ENCODE measurements at regions not wholly inside any gene's neighbourhood (a gene's known extent, or its start where the extent isn't known, plus 50 kb on each side); places are given as distances from the start of the nearest gene placed in this dataset.

DNA sequence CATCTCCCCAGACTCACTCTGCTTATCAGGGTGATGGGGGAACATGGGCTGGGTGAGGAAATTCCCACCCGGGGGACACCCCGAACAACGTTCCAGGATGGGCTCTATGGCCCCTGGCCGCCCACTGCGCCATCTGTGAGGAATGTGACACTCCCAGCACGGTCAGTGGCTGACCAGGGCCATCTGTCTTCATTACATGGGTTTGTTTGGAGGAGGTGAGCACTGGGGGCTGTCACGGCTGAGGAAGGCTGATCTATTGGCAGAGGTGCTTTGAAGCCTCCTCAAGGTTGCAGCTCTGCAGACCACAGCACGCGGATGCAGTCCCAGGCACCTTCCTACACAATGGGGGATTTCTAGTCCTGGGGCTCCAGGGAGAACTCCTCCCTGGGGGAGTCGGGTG, 214.1 kb upstream of the FOXF1 start:
- DNase-seq, result no peak
- H3K36me3 ChIP-seq, result no peaks in the 10 kb centered on the region
- no peak for ATAC-seq
- TF ChIP-seq, protein P1, sequence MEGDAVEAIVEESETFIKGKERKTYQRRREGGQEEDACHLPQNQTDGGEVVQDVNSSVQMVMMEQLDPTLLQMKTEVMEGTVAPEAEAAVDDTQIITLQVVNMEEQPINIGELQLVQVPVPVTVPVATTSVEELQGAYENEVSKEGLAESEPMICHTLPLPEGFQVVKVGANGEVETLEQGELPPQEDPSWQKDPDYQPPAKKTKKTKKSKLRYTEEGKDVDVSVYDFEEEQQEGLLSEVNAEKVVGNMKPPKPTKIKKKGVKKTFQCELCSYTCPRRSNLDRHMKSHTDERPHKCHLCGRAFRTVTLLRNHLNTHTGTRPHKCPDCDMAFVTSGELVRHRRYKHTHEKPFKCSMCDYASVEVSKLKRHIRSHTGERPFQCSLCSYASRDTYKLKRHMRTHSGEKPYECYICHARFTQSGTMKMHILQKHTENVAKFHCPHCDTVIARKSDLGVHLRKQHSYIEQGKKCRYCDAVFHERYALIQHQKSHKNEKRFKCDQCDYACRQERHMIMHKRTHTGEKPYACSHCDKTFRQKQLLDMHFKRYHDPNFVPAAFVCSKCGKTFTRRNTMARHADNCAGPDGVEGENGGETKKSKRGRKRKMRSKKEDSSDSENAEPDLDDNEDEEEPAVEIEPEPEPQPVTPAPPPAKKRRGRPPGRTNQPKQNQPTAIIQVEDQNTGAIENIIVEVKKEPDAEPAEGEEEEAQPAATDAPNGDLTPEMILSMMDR (IDR thresholded peaks at IDR 0.05), result no peak
- TF ChIP-seq POLR2A (IDR thresholded peaks at IDR 0.05), result no peak
- intact Hi-C loops (cut with DNase I), result no loop called here
- H3K27me3 ChIP-seq, result peaks cover 0 to 6% of the 10 kb centered on the region in 2 donors
- WGBS (ENCODE audit: insufficient coverage, low coverage, low lambda C conversion rate, missing lambda C conversion rate), result 32% methylated on average over 3 of the region's 10 CpGs
- no peak overlapping the region for H3K27ac ChIP-seq
- no peaks in the 10 kb centered on the region for H3K4me1 ChIP-seq
- H3K4me3 ChIP-seq, result no peak overlapping the region
- H3K9me3 ChIP-seq, result no peaks in the 10 kb centered on the region

DNA sequence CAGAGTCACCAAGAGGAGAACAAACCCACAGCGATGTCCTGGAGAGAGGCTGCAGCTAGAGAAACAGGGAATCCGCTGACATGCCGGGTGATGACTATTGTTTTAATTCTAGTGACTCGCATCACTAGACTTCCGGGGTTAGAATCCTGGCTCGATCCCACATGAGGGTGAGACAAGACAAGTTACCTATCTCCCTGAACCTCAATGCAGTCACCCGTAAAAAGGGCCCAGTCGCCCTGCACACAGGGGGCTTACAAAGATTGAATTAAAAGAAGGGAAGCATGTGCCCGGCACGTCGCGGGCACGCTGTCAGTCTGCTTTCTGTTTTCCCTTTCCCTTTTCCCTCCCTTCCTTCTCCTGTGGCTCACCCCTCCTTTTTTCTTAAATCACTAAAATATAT, 212.9 kb upstream of the FOXF1 start:
- DNase-seq (no peak), ATAC-seq (no peak)
- no peaks in the 10 kb centered on the region for H3K36me3 ChIP-seq
- H3K4me1 ChIP-seq, result no peaks in the 10 kb centered on the region
- H3K4me3 ChIP-seq, result no peak overlapping the region
- no peaks in the 10 kb centered on the region for H3K9me3 ChIP-seq
- TF ChIP-seq, protein P1 (IDR thresholded peaks at IDR 0.05), result no peak
- no peak for TF ChIP-seq POLR2A (IDR thresholded peaks at IDR 0.05)
- H3K27me3 ChIP-seq, result peaks cover 0 to 6% of the 10 kb centered on the region in 2 donors
- 39% methylated on average over 10 of the region's 13 CpGs for WGBS (ENCODE audit: insufficient coverage, low coverage, low lambda C conversion rate, missing lambda C conversion rate)
- intact Hi-C loops (cut with DNase I), result no loop called here
- H3K27ac ChIP-seq, result no peak overlapping the region

DNA sequence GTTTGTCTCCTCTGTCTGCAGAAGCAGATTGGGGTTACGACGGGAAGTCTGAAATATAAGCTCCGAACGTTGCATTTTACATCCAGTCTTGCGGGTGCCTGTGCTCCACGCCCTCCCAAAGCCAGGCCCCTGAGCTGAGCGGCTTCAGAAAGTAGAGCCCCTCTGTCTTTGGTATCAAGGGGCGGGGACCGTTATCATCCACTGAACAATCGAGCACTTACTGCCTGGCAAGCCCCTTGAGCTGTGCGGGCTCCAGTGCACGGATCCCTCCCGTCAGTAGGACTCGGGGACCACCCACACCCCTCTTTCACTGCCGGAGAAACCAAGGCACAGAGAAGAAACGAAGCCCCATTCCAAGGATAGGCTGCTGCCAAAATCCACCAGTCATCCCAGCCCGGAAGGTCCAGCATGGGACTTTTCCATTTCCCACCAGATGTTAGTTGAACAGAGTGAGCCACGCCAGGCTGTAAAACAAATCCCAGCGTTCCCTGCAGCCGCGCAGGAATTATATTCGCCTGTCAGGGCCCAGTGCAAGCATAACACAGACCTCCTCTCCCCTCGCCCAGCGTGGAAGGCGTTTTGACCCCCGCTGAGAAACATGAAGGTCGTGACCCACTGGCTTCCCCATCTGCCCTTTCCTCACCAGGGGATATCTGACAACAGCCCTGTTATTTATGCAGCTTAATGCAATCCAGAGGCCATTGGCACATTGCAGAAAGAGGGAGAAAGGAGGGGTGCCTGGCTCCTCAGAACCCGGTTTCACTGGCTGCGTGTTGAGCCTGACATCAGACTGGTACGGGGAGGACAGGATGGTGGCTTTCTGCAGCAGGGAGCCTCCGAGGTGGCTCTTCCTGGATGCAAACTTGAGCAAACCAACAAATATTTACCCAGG, 212.2 kb upstream of the FOXF1 start:
- Histone ChIP-seq H3K9me3 (no peaks in the 10 kb centered on the region), H3K4me3 (no peak overlapping the region), H3K4me1 (no peaks in the 10 kb centered on the region), H3K36me3 (no peaks in the 10 kb centered on the region), H3K27me3 (peaks cover 0 to 6% of the 10 kb centered on the region in 2 donors), H3K27ac (no peak overlapping the region)
- 16% methylated on average over 17 of the region's 31 CpGs for WGBS (ENCODE audit: insufficient coverage, low coverage, low lambda C conversion rate, missing lambda C conversion rate)
- TF ChIP-seq, protein P1 (IDR thresholded peaks at IDR 0.05), result no peak
- no peak for TF ChIP-seq POLR2A (IDR thresholded peaks at IDR 0.05)
- intact Hi-C loops (cut with DNase I), result no loop called here
- no peak for DNase-seq
- ATAC-seq, result peak in 1 of 4 donors; percentile 20

DNA sequence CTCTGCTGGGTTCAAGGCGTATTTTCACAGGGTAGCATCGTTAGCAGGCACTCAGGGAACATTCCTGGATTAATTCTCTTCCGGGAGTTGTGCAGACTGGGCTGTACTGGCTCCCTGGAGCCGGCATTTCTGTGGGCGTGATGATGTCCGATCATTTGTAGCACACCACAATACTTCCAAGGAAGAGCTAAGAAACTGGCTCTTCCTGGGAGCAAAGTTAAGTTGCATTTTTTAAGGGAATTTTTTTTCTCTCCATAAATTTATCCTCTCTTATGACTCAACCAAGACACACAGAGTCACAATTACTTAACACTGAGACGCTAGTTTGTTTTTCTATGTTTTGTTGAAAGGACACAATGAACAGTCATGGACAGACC, 211.6 kb upstream of the FOXF1 start:
- DNase-seq, result no peak
- ATAC-seq, result no peak
- no peaks in the 10 kb centered on the region for H3K4me1 ChIP-seq
- H3K27me3 ChIP-seq, result peaks cover 0 to 6% of the 10 kb centered on the region in 2 donors
- H3K27ac ChIP-seq, result no peak overlapping the region
- H3K9me3 ChIP-seq, result no peaks in the 10 kb centered on the region
- no peak overlapping the region for H3K4me3 ChIP-seq
- H3K36me3 ChIP-seq, result no peaks in the 10 kb centered on the region
- WGBS (ENCODE audit: insufficient coverage, low coverage, low lambda C conversion rate, missing lambda C conversion rate), result 18% methylated on average over 7 of the region's 7 CpGs
- intact Hi-C loops (cut with DNase I), result no loop called here
- TF ChIP-seq POLR2A (IDR thresholded peaks at IDR 0.05), result no peak
- TF ChIP-seq, protein P1 (IDR thresholded peaks at IDR 0.05), result no peak
